Activated T-cell treated with anti-CD3 and anti-CD28 coated beads for 48 hours (primary cell): ENCODE measurements at regions not wholly inside any gene's neighbourhood (a gene's known extent, or its start where the extent isn't known, plus 50 kb on each side); places are given as distances from the start of the nearest gene placed in this dataset.

ENCODE experiments used
- DNase-seq: peaks from one replicate; pipeline ENCODE4 v3.0.0-alpha.2; 2020; ENCODE audit warnings: low read depth

GRCh38 chr20:7650086-7650879 lies 290.0 kb downstream of the HAO1 start:
- no peak for DNase-seq

GRCh38 chr20:7654231-7654630 lies 286.0 kb downstream of the HAO1 start:
- DNase-seq, result no peak

- no peak for DNase-seq
These were observed 283.4 kb downstream of the HAO1 start for GRCh38 chr20:7656687-7657467.

GRCh38 chr20:7657569-7657968 lies 282.7 kb downstream of the HAO1 start:
- no peak for DNase-seq

- no peak for DNase-seq
These were observed 280.1 kb downstream of the HAO1 start for GRCh38 chr20:7660165-7660564.

GRCh38 chr20:7665376-7665775 lies 274.9 kb downstream of the HAO1 start:
- no peak for DNase-seq

GRCh38 chr20:7667194-7667593 lies 273.1 kb downstream of the HAO1 start:
- DNase-seq, result no peak

GRCh38 chr20:7672571-7672970 lies 267.7 kb downstream of the HAO1 start:
- DNase-seq, result no peak

- no peak for DNase-seq
These were observed 266.4 kb downstream of the HAO1 start for GRCh38 chr20:7673841-7674240.

- DNase-seq, result no peak
These were observed 257.3 kb downstream of the HAO1 start for GRCh38 chr20:7682916-7683315.

GRCh38 chr20:7687065-7687464 lies 253.2 kb downstream of the HAO1 start:
- DNase-seq, result no peak

GRCh38 chr20:7689151-7689550 lies 251.1 kb downstream of the HAO1 start:
- no peak for DNase-seq

GRCh38 chr20:7691647-7692269 lies 248.5 kb downstream of the HAO1 start:
- DNase-seq, result no peak

- no peak for DNase-seq
These were observed 247.8 kb downstream of the HAO1 start for GRCh38 chr20:7692478-7692877.

- no peak for DNase-seq
These were observed 246.5 kb downstream of the HAO1 start for GRCh38 chr20:7693761-7694160.

GRCh38 chr20:7695051-7695495 lies 245.2 kb downstream of the HAO1 start:
- no peak for DNase-seq

- no peak for DNase-seq
These were observed 244.6 kb downstream of the HAO1 start for GRCh38 chr20:7695635-7696034.

- DNase-seq, result no peak
These were observed 243.9 kb downstream of the HAO1 start for GRCh38 chr20:7696311-7696710.

- DNase-seq, result no peak
These were observed 238.1 kb downstream of the HAO1 start for GRCh38 chr20:7702141-7702540.

GRCh38 chr20:7703551-7703961 lies 236.7 kb downstream of the HAO1 start:
- no peak for DNase-seq

GRCh38 chr20:7703996-7704395 lies 236.3 kb downstream of the HAO1 start:
- no peak for DNase-seq

- no peak for DNase-seq
These were observed 232.1 kb downstream of the HAO1 start for GRCh38 chr20:7708112-7708511.

GRCh38 chr20:7708782-7709181 lies 231.5 kb downstream of the HAO1 start:
- DNase-seq, result no peak
